PC-9 (cell line): ENCODE measurements at regions not wholly inside any gene's neighbourhood (a gene's known extent, or its start where the extent isn't known, plus 50 kb on each side); places are given as distances from the start of the nearest gene placed in this dataset.

Source experiments
- EZH2 ChIP-seq: fragments of 200-600 bp; sonication (generic); IDR thresholded peaks from 2 replicates; pipeline ENCODE4 v1.8.0; 2017; ENCODE audit warnings: antibody characterized with exemption, low read depth
- TF ChIP-seq, protein P1 (sequence below): fragments of 200-600 bp; sonication (generic); conservative IDR thresholded peaks from 2 replicates; pipeline ENCODE4 v1.6.1; 2017; ENCODE audit warnings: mixed run types, antibody characterized with exemption, mild to moderate bottlenecking, moderate library complexity

DNA sequence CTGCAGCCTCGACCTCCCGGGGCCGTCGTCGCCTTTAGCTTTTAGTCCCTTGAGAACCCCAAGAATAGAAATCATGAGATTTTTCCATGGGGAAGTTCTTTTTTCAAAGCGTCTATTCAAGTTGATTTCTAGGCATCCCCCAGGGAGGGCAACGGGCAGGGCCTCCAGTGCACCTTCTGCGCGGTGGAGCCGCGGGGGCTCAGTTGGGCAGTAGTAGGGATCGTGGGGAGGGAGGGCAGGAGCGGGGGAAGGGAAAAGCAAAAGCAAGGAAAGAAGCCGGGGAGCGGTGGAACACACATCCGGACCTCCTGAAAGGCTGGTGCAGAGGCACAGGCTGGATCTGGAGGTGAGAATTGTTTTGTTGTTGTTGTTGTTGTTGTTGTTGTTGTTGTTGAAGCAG is 103.4 kb downstream of the PPIAL4G start:
- TF ChIP-seq, protein P1, sequence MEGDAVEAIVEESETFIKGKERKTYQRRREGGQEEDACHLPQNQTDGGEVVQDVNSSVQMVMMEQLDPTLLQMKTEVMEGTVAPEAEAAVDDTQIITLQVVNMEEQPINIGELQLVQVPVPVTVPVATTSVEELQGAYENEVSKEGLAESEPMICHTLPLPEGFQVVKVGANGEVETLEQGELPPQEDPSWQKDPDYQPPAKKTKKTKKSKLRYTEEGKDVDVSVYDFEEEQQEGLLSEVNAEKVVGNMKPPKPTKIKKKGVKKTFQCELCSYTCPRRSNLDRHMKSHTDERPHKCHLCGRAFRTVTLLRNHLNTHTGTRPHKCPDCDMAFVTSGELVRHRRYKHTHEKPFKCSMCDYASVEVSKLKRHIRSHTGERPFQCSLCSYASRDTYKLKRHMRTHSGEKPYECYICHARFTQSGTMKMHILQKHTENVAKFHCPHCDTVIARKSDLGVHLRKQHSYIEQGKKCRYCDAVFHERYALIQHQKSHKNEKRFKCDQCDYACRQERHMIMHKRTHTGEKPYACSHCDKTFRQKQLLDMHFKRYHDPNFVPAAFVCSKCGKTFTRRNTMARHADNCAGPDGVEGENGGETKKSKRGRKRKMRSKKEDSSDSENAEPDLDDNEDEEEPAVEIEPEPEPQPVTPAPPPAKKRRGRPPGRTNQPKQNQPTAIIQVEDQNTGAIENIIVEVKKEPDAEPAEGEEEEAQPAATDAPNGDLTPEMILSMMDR: no peak
- no peak for TF ChIP-seq EZH2
